ENCODE measurements at regions not wholly inside any gene's neighbourhood (a gene's known extent, or its start where the extent isn't known, plus 50 kb on each side); places are given as distances from the start of the nearest gene placed in this dataset.

- DNase-seq (ENCODE audit: extremely low spot score, unreplicated experiment) = no peak
- H3K27me3 Mint-ChIP-seq = no peaks in the 10 kb centered on the region
- peaks cover 6% of the 10 kb centered on the region for H3K36me3 Mint-ChIP-seq
- peak overlapping the region; percentile 4 for H3K4me3 Mint-ChIP-seq
- peaks cover 32% of the 10 kb centered on the region for H3K4me1 Mint-ChIP-seq (ENCODE audit: unreplicated experiment)
- no peak overlapping the region for H3K27ac Mint-ChIP-seq
- TF ChIP-seq, protein P1, sequence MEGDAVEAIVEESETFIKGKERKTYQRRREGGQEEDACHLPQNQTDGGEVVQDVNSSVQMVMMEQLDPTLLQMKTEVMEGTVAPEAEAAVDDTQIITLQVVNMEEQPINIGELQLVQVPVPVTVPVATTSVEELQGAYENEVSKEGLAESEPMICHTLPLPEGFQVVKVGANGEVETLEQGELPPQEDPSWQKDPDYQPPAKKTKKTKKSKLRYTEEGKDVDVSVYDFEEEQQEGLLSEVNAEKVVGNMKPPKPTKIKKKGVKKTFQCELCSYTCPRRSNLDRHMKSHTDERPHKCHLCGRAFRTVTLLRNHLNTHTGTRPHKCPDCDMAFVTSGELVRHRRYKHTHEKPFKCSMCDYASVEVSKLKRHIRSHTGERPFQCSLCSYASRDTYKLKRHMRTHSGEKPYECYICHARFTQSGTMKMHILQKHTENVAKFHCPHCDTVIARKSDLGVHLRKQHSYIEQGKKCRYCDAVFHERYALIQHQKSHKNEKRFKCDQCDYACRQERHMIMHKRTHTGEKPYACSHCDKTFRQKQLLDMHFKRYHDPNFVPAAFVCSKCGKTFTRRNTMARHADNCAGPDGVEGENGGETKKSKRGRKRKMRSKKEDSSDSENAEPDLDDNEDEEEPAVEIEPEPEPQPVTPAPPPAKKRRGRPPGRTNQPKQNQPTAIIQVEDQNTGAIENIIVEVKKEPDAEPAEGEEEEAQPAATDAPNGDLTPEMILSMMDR (conservative IDR thresholded peaks at IDR 0.05) = no peak
- H3K9me3 Mint-ChIP-seq = no peaks in the 10 kb centered on the region
Observed at GRCh38 chr4:123524958-123525628, 128.5 kb downstream of the SPRY1 start.

- no peak for DNase-seq (ENCODE audit: extremely low spot score, unreplicated experiment)
- Mint-ChIP-seq H3K36me3 (peaks cover 6% of the 10 kb centered on the region), H3K4me1 (ENCODE audit: unreplicated experiment) (peaks cover 32% of the 10 kb centered on the region), H3K27me3 (no peaks in the 10 kb centered on the region), H3K9me3 (no peaks in the 10 kb centered on the region), H3K27ac (no peak overlapping the region), H3K4me3 (no peak overlapping the region)
- TF ChIP-seq, protein P1 (conservative IDR thresholded peaks at IDR 0.05) = no peak
Observed at GRCh38 chr4:123526511-123526910, 129.9 kb downstream of the SPRY1 start.

DNA sequence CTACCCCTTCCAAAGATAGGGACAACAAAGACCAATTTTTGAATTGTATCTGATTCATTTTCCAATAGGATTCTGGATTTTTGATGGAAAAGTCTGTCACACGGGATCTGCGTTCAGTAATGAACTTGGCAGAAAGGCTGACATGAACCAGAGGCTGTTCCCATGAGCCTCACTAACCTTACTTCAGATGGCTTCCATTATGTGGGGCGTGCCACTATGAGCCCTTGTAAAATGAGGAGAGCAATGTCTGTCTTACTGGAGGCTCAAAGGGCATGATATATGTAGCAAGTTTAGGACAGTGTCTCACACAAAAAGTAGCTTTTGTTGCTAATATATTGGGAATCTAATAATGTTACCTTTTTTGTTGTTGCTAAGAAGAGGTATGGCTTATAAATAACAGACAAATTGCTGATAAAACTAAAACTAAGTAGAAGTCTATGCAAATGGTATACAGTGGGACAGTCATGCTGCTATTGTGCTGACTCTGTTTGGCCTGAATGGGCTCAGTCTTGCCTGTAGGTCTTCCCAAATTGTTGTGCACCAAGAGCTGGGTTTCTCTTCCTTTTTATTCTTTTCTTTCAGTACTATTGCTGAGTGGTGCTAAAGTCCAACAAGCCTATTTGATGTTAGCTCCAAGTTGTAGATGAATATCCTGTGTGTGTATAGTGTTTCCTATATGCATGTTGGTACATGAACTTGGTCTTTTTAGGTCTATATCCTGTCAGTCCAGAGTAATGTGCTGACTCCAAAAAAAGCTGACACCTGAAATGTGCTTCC is 132.1 kb downstream of the SPRY1 start:
- Mint-ChIP-seq H3K27ac (no peak overlapping the region), H3K27me3 (no peaks in the 10 kb centered on the region), H3K4me1 (ENCODE audit: unreplicated experiment) (peaks cover 21% of the 10 kb centered on the region), H3K4me3 (no peak overlapping the region), H3K36me3 (peaks cover 6% of the 10 kb centered on the region), H3K9me3 (no peaks in the 10 kb centered on the region)
- TF ChIP-seq, protein P1 (conservative IDR thresholded peaks at IDR 0.05) = no peak
- DNase-seq (ENCODE audit: extremely low spot score, unreplicated experiment) = no peak

GRCh38 chr4:123529278-123529568 is 132.6 kb downstream of the SPRY1 start:
- Mint-ChIP-seq H3K27ac (no peak overlapping the region), H3K4me1 (ENCODE audit: unreplicated experiment) (peaks cover 21% of the 10 kb centered on the region), H3K9me3 (no peaks in the 10 kb centered on the region), H3K4me3 (no peak overlapping the region), H3K27me3 (no peaks in the 10 kb centered on the region), H3K36me3 (peaks cover 6% of the 10 kb centered on the region)
- DNase-seq (ENCODE audit: extremely low spot score, unreplicated experiment) = no peak
- TF ChIP-seq, protein P1 (conservative IDR thresholded peaks at IDR 0.05) = no peak

- Mint-ChIP-seq H3K27me3 (no peaks in the 10 kb centered on the region), H3K36me3 (peaks cover 6% of the 10 kb centered on the region), H3K4me3 (no peak overlapping the region), H3K27ac (no peak overlapping the region), H3K4me1 (ENCODE audit: unreplicated experiment) (peaks cover 15% of the 10 kb centered on the region), H3K9me3 (no peaks in the 10 kb centered on the region)
- DNase-seq (ENCODE audit: extremely low spot score, unreplicated experiment) = no peak
- TF ChIP-seq, protein P1 (conservative IDR thresholded peaks at IDR 0.05) = no peak
Observed at GRCh38 chr4:123530357-123530756, 133.8 kb downstream of the SPRY1 start.
